PFSK-1 (cell line): ENCODE measurements at regions not wholly inside any gene's neighbourhood (a gene's known extent, or its start where the extent isn't known, plus 50 kb on each side); places are given as distances from the start of the nearest gene placed in this dataset.

Experiments used
- POLR2AphosphoS5 ChIP-seq: IDR thresholded peaks from 2 replicates; pipeline ENCODE4 v1.6.1; 2012; ENCODE audit warnings: low read depth, mild to moderate bottlenecking, control low read depth, low read length, moderate library complexity
- REST ChIP-seq, 2 experiments: IDR thresholded peaks; 2 replicates each; pipeline versions ENCODE4 v1.6.1 to v1.8.0; 2011 to 2012; ENCODE audit warnings: low read depth in 2 of 2, low read length in 2 of 2, control low read depth in 1 of 2, inconsistent platforms in 1 of 2, mild to moderate bottlenecking in 1 of 2, moderate library complexity in 1 of 2; ENCODE audit not compliant: insufficient read depth in 1 of 2

- TF ChIP-seq POLR2AphosphoS5 (no peak), REST (IDR thresholded peaks at IDR 0.05; ENCODE audit: insufficient read depth in 1 of 2, low read depth in 2 of 2, low read length in 2 of 2) (no peak)
Observed at GRCh38 chr6:165854061-165854862, 191.2 kb upstream of the PDE10A start.
